Ammon's horn (tissue), 1 donor: ENCODE measurements at regions not wholly inside any gene's neighbourhood (a gene's known extent, or its start where the extent isn't known, plus 50 kb on each side); places are given as distances from the start of the nearest gene placed in this dataset.
"Not testable (repeated sequence)": the region's sequence is repeated elsewhere in the genome, so short reads cannot be mapped to it uniquely, and the experiment has no call there.

Source experiments
- DNase-seq: peaks from one replicate; pipeline ENCODE4 v3.0.0-alpha.2; 2016; ENCODE audit warnings: low spot score

GRCh38 chr12:73529231-73529630, 1008.4 kb upstream of the ATXN7L3B start:
- no peak for DNase-seq

GRCh38 chr12:73529954-73530353, 1007.7 kb upstream of the ATXN7L3B start:
- no peak for DNase-seq

- no peak for DNase-seq
Measured at GRCh38 chr12:73531752-73532151, 1005.9 kb upstream of the ATXN7L3B start.

GRCh38 chr12:73547421-73547820, 990.2 kb upstream of the ATXN7L3B start:
- DNase-seq, result no peak

GRCh38 chr12:73585136-73585535, 952.5 kb upstream of the ATXN7L3B start:
- DNase-seq, result no peak

GRCh38 chr12:73589220-73589619, 948.4 kb upstream of the ATXN7L3B start:
- no peak for DNase-seq

- no peak for DNase-seq
Measured at GRCh38 chr12:73598626-73599025, 939.0 kb upstream of the ATXN7L3B start.

- DNase-seq, result no peak
Measured at GRCh38 chr12:73599268-73599667, 938.4 kb upstream of the ATXN7L3B start.

GRCh38 chr12:73605925-73606324, 931.7 kb upstream of the ATXN7L3B start:
- not testable (repeated sequence) for DNase-seq

GRCh38 chr12:73612551-73612950, 925.1 kb upstream of the ATXN7L3B start:
- no peak for DNase-seq

- DNase-seq, result no peak
Measured at GRCh38 chr12:73623421-73623820, 914.2 kb upstream of the ATXN7L3B start.

GRCh38 chr12:73625226-73625625, 912.4 kb upstream of the ATXN7L3B start:
- DNase-seq, result no peak

GRCh38 chr12:73629171-73629570, 908.5 kb upstream of the ATXN7L3B start:
- no peak for DNase-seq

GRCh38 chr12:73629893-73630831, 907.5 kb upstream of the ATXN7L3B start:
- DNase-seq, result no peak

- no peak for DNase-seq
Measured at GRCh38 chr12:73632191-73632590, 905.4 kb upstream of the ATXN7L3B start.

GRCh38 chr12:73632661-73633060, 905.0 kb upstream of the ATXN7L3B start:
- no peak for DNase-seq

- DNase-seq, result not testable (repeated sequence)
Measured at GRCh38 chr12:73639397-73639796, 898.2 kb upstream of the ATXN7L3B start.

GRCh38 chr12:73656375-73656774, 881.3 kb upstream of the ATXN7L3B start:
- no peak for DNase-seq

- DNase-seq, result no peak
Measured at GRCh38 chr12:73659802-73660201, 877.8 kb upstream of the ATXN7L3B start.

GRCh38 chr12:73665193-73665592, 872.4 kb upstream of the ATXN7L3B start:
- no peak for DNase-seq

GRCh38 chr12:73671550-73671949, 866.1 kb upstream of the ATXN7L3B start:
- DNase-seq, result not testable (repeated sequence)

GRCh38 chr12:73677520-73678291, 859.9 kb upstream of the ATXN7L3B start:
- DNase-seq, result no peak

- no peak for DNase-seq
Measured at GRCh38 chr12:73678335-73678734, 859.3 kb upstream of the ATXN7L3B start.
